AG09309 (cell line): ENCODE measurements at regions not wholly inside any gene's neighbourhood (a gene's known extent, or its start where the extent isn't known, plus 50 kb on each side); places are given as distances from the start of the nearest gene placed in this dataset.

Experiments
- DNase-seq: peaks from one replicate; pipeline ENCODE4 v3.0.0-alpha.2; 2010; ENCODE audit warnings: low read depth
- H3K4me3 ChIP-seq: 2 replicates; pipeline ENCODE4 v1.5.1; 2011; ENCODE audit warnings: mild to moderate bottlenecking, low read depth, low read length, moderate library complexity; ENCODE audit not compliant: control insufficient read depth
- CTCF ChIP-seq: IDR thresholded peaks from 2 replicates; pipeline ENCODE4 v1.5.1; 2011; ENCODE audit warnings: mild to moderate bottlenecking, low read depth, low read length, inconsistent platforms; ENCODE audit not compliant: insufficient read depth, control insufficient read depth; ENCODE audit errors: missing control alignments

- DNase-seq = no peak
- H3K4me3 ChIP-seq = no peak overlapping the region
- TF ChIP-seq CTCF = no peak
Observed at GRCh38 chr1:69373520-69373919, 194.2 kb upstream of the LRRC7 start.

DNA sequence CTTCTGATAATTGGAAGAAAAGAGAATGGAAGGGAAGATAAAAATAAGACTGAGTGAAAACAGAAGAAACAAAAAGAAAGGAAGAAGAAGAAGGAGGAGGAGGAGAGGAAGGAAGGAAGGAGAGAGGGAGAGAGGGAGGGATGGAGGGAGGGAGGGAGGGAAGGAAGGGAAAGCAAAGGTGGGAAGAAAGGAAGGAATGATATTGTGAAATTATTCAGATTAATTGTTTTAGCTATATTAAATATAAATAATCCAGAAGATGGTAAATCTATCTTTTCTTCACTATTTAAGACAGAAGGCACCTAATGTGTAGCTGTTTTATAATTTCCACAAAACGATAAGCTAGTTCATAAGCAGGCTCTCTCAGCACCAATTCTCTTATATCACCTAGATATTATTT is 191.3 kb upstream of the LRRC7 start:
- no peak for TF ChIP-seq CTCF
- no peak overlapping the region for H3K4me3 ChIP-seq
- DNase-seq = no peak

DNA sequence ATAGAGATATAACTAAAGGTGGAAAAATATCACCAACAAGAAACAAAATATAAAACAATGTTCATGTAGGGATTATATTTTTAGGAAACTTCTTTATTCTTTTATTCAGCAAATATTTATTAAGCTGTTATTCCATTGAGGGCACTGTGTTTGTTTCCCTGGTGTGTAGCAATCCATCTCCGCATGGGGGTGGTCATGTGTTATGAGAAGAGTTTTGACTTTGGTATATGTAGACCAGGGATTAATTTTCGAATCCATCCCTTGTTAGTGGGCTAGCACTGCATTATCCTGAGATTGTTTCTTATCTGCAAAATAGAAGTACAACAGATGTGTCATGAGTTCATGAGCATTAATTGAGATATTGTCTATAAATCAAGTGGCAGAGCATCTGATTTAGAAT is 190.2 kb upstream of the LRRC7 start:
- no peak for TF ChIP-seq CTCF
- DNase-seq = no peak
- no peak overlapping the region for H3K4me3 ChIP-seq

- no peak for TF ChIP-seq CTCF
- DNase-seq = no peak
- H3K4me3 ChIP-seq = no peak overlapping the region
Observed at GRCh38 chr1:69388044-69388443, 179.7 kb upstream of the LRRC7 start.

DNA sequence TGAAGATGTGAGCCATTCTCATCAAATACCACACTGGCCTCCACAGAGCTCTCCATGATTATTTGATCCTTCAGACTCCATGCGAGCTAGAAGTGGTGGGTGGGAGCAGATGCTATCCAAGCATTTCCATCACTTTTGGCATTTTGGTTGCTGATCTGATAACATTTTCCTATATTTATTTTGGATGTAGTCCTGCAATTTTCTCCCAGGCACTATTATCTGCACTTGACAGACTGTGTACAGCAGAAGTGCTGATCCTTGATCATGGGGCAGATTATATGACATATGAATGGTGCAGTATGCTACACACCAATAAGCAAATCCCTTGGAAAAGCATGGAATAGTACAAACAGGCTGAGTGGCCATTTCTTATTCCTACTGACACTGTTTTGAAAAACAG is 167.6 kb upstream of the LRRC7 start:
- H3K4me3 ChIP-seq = no peak overlapping the region
- no peak for TF ChIP-seq CTCF
- DNase-seq = no peak

DNA sequence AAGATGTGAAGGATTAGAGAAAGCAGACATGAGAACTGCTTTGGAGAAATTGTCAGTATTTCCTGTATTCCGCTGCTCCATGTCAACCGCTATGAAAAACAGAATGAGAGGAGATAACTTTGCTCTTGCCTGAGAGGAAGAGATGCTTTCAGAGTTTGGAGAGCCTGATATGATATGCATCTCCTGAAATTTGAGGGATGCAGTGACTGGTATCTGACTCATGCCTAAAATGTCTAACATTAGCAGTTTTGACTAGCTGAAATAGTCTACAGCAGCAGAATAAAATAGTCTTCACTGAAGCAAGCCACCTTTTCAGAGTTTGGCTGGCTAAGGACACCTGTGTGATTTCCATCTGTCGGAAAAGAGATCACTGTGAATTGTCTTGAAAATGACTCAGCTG is 165.8 kb upstream of the LRRC7 start:
- DNase-seq = no peak
- no peak for TF ChIP-seq CTCF
- H3K4me3 ChIP-seq = no peak overlapping the region

- no peak for TF ChIP-seq CTCF
- H3K4me3 ChIP-seq = no peak overlapping the region
- no peak for DNase-seq
Observed at GRCh38 chr1:69403756-69404320, 163.9 kb upstream of the LRRC7 start.
